Astrocyte of the spinal cord (primary cell): ENCODE measurements at regions not wholly inside any gene's neighbourhood (a gene's known extent, or its start where the extent isn't known, plus 50 kb on each side); places are given as distances from the start of the nearest gene placed in this dataset.

ENCODE experiments used
- DNase-seq: peaks from one replicate; pipeline ENCODE4 v3.0.0; 2011; ENCODE audit warnings: low read depth, low spot score
- H3K4me3 ChIP-seq: 2 replicates; pipeline ENCODE4 v1.5.1; 2011; ENCODE audit warnings: low read depth, mild to moderate bottlenecking, low read length, moderate library complexity
- in situ Hi-C: cut with HindIII; loops from 2 replicates; pipeline ENCODE4 v1.10.0; 2017; ENCODE audit warnings: low sequenced_read_pairs
- TF ChIP-seq, protein P1 (sequence below): IDR thresholded peaks from 2 replicates; pipeline ENCODE4 v1.5.1; 2012; ENCODE audit warnings: low read depth, mild to moderate bottlenecking, low read length, inconsistent platforms

DNA sequence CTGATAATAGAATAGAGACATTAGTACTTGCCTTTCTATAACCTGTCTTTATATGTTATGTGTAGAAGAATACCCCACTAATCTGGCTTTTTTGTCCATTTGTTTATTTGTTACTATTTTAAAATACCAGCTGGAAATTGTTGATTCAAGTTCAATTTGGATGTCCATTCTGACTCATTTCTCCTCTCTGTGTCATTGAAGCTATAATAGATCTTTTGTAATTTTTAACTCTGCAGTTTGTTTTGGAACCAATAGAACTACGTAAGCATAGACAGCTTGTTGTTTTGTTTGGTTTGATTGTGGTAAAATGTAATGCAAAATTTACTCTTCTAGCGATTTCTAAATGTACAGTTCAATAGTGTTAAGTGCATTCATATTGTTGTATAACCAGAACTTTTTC, 390.4 kb downstream of the ZIC1 start:
- TF ChIP-seq, protein P1, sequence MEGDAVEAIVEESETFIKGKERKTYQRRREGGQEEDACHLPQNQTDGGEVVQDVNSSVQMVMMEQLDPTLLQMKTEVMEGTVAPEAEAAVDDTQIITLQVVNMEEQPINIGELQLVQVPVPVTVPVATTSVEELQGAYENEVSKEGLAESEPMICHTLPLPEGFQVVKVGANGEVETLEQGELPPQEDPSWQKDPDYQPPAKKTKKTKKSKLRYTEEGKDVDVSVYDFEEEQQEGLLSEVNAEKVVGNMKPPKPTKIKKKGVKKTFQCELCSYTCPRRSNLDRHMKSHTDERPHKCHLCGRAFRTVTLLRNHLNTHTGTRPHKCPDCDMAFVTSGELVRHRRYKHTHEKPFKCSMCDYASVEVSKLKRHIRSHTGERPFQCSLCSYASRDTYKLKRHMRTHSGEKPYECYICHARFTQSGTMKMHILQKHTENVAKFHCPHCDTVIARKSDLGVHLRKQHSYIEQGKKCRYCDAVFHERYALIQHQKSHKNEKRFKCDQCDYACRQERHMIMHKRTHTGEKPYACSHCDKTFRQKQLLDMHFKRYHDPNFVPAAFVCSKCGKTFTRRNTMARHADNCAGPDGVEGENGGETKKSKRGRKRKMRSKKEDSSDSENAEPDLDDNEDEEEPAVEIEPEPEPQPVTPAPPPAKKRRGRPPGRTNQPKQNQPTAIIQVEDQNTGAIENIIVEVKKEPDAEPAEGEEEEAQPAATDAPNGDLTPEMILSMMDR = no peak
- peak; percentile 14 for DNase-seq
- H3K4me3 ChIP-seq = no peak overlapping the region
- in situ Hi-C loops = loop anchor here (25.0 kb wide), 1 partner anchor 88 kb away; no protein-coding TSS in a partner anchor

DNA sequence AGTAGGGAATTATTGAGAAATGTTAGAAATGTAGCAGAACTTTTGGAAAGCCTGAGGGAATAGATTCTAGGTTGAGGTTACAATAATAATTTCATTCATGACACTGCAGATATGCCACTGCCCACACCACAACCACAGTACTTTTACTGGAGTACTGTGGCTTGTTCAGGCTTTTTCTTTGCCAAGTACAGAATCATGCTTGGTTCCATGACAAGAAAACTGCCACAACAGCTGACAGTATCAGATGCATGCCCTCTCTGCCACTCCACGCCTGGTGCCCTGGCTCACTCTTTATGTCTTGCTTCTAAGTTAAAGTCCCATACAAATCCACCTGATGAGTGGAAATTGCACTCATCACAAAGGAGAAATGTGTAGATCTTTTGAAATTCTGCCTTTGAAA, 398.6 kb downstream of the ZIC1 start:
- in situ Hi-C loops = no loop called here
- TF ChIP-seq, protein P1 = no peak
- peak; percentile 18 for DNase-seq
- no peak overlapping the region for H3K4me3 ChIP-seq

DNA sequence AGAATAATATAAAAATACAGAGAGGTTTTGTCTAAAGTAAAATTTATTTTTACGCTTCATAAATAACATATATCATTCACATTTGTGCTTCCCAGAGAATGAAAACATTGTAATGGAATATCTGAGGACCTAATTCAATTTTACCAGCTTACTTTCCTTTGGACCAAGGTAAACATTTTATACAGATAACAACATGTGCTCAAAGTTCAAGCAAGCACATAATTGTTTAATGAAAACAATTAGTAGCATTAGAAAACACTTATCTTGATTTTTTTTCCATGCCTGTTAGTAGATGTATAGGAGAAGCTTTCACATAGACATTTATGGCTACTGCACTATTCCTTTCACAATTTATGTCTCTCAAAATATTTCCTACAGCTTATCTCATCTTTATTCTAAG, 400.0 kb downstream of the ZIC1 start:
- TF ChIP-seq, protein P1 = no peak
- no peak overlapping the region for H3K4me3 ChIP-seq
- in situ Hi-C loops = no loop called here

DNA sequence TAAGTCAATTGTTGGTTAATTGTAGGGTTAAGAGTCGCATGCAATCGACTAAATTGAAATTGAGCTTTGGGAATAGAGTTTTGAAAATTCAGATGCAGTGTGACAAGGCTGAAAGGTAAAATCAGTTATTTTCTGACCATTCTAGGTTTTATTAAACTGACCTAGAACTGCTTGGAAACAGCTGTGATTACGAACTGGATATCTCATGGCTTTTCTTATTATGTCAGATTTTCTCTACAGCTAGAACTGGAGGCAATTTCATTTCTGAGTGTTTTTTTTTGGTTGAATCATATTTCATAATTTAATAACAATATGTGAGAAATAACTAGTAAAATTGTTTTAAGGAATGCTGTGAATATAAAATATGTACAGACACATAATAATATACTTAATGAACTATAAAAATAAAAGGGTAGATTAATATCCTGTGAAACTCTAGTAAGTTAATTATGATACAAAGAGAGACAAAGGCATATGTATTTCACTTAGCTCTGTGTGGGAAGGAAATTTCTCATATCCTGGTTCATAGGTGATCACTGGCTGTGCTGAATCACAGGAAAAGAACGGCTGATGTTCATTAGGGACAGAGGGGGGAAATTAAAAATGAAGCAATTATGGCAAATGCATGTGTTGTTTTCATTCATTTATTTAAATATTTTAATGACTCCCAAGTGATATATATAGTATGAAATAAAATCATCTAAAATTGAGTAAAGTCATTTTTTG, 403.2 kb downstream of the ZIC1 start:
- no peak for DNase-seq
- TF ChIP-seq, protein P1 = no peak
- H3K4me3 ChIP-seq = no peak overlapping the region
- in situ Hi-C loops = no loop called here

More for the DNA sequence above, 400.0 kb downstream of the ZIC1 start:
- no peak for DNase-seq

DNA sequence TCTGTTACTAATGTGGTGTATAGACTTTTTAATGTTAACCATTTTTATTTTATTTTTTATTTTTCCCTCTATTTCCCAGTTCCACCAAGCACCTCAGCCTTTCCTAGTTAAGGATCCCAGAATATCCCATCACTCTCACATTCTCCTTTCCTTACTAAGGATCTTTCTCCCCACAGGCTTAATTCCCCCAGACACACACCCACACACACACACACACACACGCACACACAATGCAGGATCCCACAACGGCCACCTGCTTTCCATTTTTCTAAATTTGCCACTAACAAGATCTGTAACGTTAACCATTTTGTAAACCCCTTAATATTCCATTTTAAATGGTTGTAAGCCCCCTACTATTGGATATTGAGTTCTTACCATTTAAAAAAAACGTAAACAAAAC, 404.1 kb downstream of the ZIC1 start:
- TF ChIP-seq, protein P1 = no peak
- no peak for DNase-seq
- H3K4me3 ChIP-seq = no peak overlapping the region
- in situ Hi-C loops = no loop called here

DNA sequence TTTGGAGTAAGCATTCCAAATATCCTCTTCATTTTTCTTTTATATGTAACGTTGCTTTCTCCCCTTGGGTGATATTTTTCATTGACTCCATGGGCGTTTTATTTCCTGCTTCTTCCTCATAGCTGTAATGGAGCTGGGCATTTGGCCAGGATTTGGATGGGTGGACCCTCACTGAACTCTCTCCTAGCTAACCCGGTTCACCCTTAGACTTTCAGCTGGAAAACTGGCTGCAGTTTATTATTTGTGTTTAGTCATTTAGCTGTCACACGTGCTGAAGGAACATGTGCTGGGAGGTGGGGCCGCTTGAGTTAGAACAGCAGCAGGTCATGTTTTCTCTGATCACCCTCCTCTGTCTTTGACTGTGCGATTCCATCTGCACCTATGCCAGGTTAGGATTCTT, 407.6 kb downstream of the ZIC1 start:
- in situ Hi-C loops = no loop called here
- no peak overlapping the region for H3K4me3 ChIP-seq
- peak; percentile 31 for DNase-seq
- TF ChIP-seq, protein P1 = no peak
